OCI-LY7 (cell line): ENCODE measurements at regions not wholly inside any gene's neighbourhood (a gene's known extent, or its start where the extent isn't known, plus 50 kb on each side); places are given as distances from the start of the nearest gene placed in this dataset.

Experiments used
- BruUV-seq: library from RNA; stranded (reverse); fragments of 400-500 nt; replicated peaks from 2 replicates; lab custom pipeline; 2021; lab: Mats Ljungman, UMichigan
- CTCF ChIA-PET: fragments of 300-600 bp; sonication (Branson Sonifier 250); formaldehyde crosslinking; loops from one replicate; lab custom pipeline; 2022; ENCODE audit warnings: antibody characterized with exemption; ENCODE audit not compliant: unreplicated experiment; lab: Charles Lee
- POLR2A ChIA-PET: fragments of 300-600 bp; sonication (Branson Sonifier 250); formaldehyde crosslinking; loops from one replicate; lab custom pipeline; 2022; ENCODE audit warnings: antibody characterized with exemption; lab: Charles Lee
- DNase-seq: peaks from one replicate; pipeline ENCODE4 v3.0.0-alpha.2; 2015; ENCODE audit warnings: low spot score
- H2AFZ ChIP-seq: fragments of 200-600 bp; sonication (generic), shearing (Covaris generic); 2 replicates; pipeline ENCODE4 v1.6.1; 2014; ENCODE audit warnings: mild to moderate bottlenecking, antibody characterized with exemption, low read length, moderate library complexity
- H3K27ac ChIP-seq: fragments of 200-600 bp; sonication (generic); 2 replicates; pipeline ENCODE4 v1.5.1; 2014; ENCODE audit warnings: mixed run types, low read depth, mild to moderate bottlenecking, moderate library complexity, low read length, inconsistent platforms; ENCODE audit not compliant: poor library complexity, severe bottlenecking
- H3K36me3 ChIP-seq: fragments of 200-600 bp; sonication (generic); 2 replicates; pipeline ENCODE4 v1.6.1; 2014; ENCODE audit warnings: mild to moderate bottlenecking, antibody characterized with exemption, low read length, moderate library complexity, mixed read lengths; ENCODE audit not compliant: insufficient read depth
- H3K4me1 ChIP-seq: fragments of 200-600 bp; sonication (generic); 2 replicates; pipeline ENCODE4 v1.5.1; 2014; ENCODE audit warnings: mild to moderate bottlenecking, low read length; ENCODE audit not compliant: insufficient read depth, poor library complexity, severe bottlenecking
- H3K4me2 ChIP-seq: fragments of 200-600 bp; sonication (generic); 2 replicates; pipeline ENCODE4 v1.6.1; 2014; ENCODE audit warnings: mild to moderate bottlenecking, low read length
- H3K4me3 ChIP-seq: fragments of 200-600 bp; sonication (generic); 2 replicates; pipeline ENCODE4 v1.5.1; 2014; ENCODE audit warnings: mild to moderate bottlenecking, low read depth, low read length; ENCODE audit not compliant: poor library complexity, severe bottlenecking
- H3K79me2 ChIP-seq: fragments of 200-600 bp; sonication (generic); 2 replicates; pipeline ENCODE4 v1.6.1; 2016; ENCODE audit warnings: low read depth, mild to moderate bottlenecking, low read length, moderate library complexity, mixed read lengths; ENCODE audit not compliant: insufficient read depth
- H3K9me2 ChIP-seq: fragments of 200-600 bp; sonication (generic); 2 replicates; pipeline ENCODE4 v1.6.1; 2016; ENCODE audit warnings: mild to moderate bottlenecking, low read length, mixed read lengths; ENCODE audit not compliant: insufficient read depth
- H3K9me3 ChIP-seq: fragments of 200-600 bp; sonication (generic); 2 replicates; pipeline ENCODE4 v1.6.1; 2014; ENCODE audit warnings: mild to moderate bottlenecking, mixed run types, low read length, mixed read lengths
- H4K20me1 ChIP-seq: fragments of 200-600 bp; sonication (generic); 2 replicates; pipeline ENCODE4 v1.6.1; 2014; ENCODE audit warnings: mild to moderate bottlenecking, antibody characterized with exemption, low read length, moderate library complexity, mixed read lengths; ENCODE audit not compliant: insufficient read depth
- CTCF ChIP-seq: fragments of 200-600 bp; sonication (generic); conservative IDR thresholded peaks from 2 replicates; pipeline ENCODE4 v1.5.1; 2014; ENCODE audit warnings: mild to moderate bottlenecking, antibody characterized with exemption, low read length, moderate library complexity, mixed read lengths
- EZH2phosphoT487 ChIP-seq: fragments of 200-600 bp; sonication (generic); IDR thresholded peaks from 2 replicates; pipeline ENCODE4 v1.6.1; 2018; ENCODE audit warnings: low read depth, borderline replicate concordance, mild to moderate bottlenecking, mixed run types, antibody characterized with exemption, low read length, moderate library complexity, mixed read lengths
- intact Hi-C: fragments of 100-400 bp; cut with micrococcal nuclease; formaldehyde crosslinking; loops from one replicate; pipeline ENCODE4 v1.10.0; 2022; ENCODE audit not compliant: unreplicated experiment

- Histone ChIP-seq H3K9me2 (no peaks in the 10 kb centered on the region), H3K36me3 (no peaks in the 10 kb centered on the region), H2AFZ (no peak overlapping the region), H3K4me1 (no peaks in the 10 kb centered on the region), H3K4me2 (no peak overlapping the region), H4K20me1 (no peaks in the 10 kb centered on the region), H3K4me3 (no peak overlapping the region), H3K9me3 (no peaks in the 10 kb centered on the region), H3K79me2 (no peaks in the 10 kb centered on the region), H3K27ac (no peak overlapping the region)
- TF ChIP-seq CTCF (no peak), EZH2phosphoT487 (no peak)
- BruUV-seq = no TSS peak
- POLR2A ChIA-PET = interaction anchor here (0.6 kb wide), 1 partner anchor 49 kb away, joined by 3 read pairs; no protein-coding TSS in a partner anchor
- no peak for DNase-seq
- CTCF ChIA-PET = no interaction called here
- intact Hi-C loops = no loop called here
Observed at GRCh38 chr9:18092138-18092537, 381.8 kb upstream of the ADAMTSL1 start.

GRCh38 chr9:18106006-18106560 is 367.9 kb upstream of the ADAMTSL1 start:
- no peaks in the 10 kb centered on the region for H3K9me2 ChIP-seq
- no peaks in the 10 kb centered on the region for H3K79me2 ChIP-seq
- H4K20me1 ChIP-seq = no peaks in the 10 kb centered on the region
- CTCF ChIA-PET = no interaction called here
- TF ChIP-seq CTCF (no peak), EZH2phosphoT487 (no peak)
- no peaks in the 10 kb centered on the region for H3K9me3 ChIP-seq
- intact Hi-C loops = no loop called here
- no peak overlapping the region for H3K27ac ChIP-seq
- no peak overlapping the region for H3K4me2 ChIP-seq
- H3K4me3 ChIP-seq = no peak overlapping the region
- H3K4me1 ChIP-seq = no peaks in the 10 kb centered on the region
- DNase-seq = no peak
- no TSS peak for BruUV-seq
- no peak overlapping the region for H2AFZ ChIP-seq
- H3K36me3 ChIP-seq = no peaks in the 10 kb centered on the region
- POLR2A ChIA-PET = no interaction called here

GRCh38 chr9:18109675-18110074 is 364.3 kb upstream of the ADAMTSL1 start:
- Histone ChIP-seq H3K4me2 (no peak overlapping the region), H3K9me2 (no peaks in the 10 kb centered on the region), H3K36me3 (no peaks in the 10 kb centered on the region), H3K27ac (no peak overlapping the region), H2AFZ (no peak overlapping the region), H3K9me3 (no peaks in the 10 kb centered on the region), H4K20me1 (no peaks in the 10 kb centered on the region), H3K79me2 (no peaks in the 10 kb centered on the region), H3K4me1 (no peaks in the 10 kb centered on the region), H3K4me3 (no peak overlapping the region)
- CTCF ChIA-PET = no interaction called here
- TF ChIP-seq CTCF = no peak
- no peak for TF ChIP-seq EZH2phosphoT487
- BruUV-seq = no TSS peak
- DNase-seq = no peak
- intact Hi-C loops = no loop called here
- POLR2A ChIA-PET = no interaction called here
